ENCODE measurements at regions not wholly inside any gene's neighbourhood (a gene's known extent, or its start where the extent isn't known, plus 50 kb on each side); places are given as distances from the start of the nearest gene placed in this dataset.
A peak's percentile ranks its signal among the peaks of the same experiment; 100 is the strongest.

DNA sequence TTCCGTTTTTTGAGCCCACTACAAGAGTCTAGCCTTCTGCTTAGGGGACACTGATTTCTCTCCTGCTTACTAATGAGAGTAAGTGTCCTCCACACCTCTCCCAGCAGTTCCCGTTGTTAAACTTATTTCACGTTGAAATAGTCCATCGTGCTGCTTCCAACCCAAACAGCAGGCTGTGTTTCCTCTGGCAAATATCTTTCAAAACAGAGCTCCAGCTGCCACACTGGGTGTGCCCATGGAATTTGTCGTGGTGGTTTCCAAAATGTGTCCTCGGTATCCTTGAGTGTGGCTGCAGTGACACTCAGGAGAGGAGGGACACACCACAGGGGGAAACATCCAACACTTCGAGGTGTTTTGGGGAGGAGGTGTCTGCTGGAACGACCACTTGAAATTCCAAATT, 176.5 kb upstream of the RALGAPA2 start:
- no peak for DNase-seq (ENCODE audit: low read depth in 4 of 4, low spot score in 3 of 4)

- DNase-seq (ENCODE audit: low read depth in 4 of 4, low spot score in 3 of 4), result no peak
These were observed 175.8 kb upstream of the RALGAPA2 start for GRCh38 chr20:20888266-20888656.

DNA sequence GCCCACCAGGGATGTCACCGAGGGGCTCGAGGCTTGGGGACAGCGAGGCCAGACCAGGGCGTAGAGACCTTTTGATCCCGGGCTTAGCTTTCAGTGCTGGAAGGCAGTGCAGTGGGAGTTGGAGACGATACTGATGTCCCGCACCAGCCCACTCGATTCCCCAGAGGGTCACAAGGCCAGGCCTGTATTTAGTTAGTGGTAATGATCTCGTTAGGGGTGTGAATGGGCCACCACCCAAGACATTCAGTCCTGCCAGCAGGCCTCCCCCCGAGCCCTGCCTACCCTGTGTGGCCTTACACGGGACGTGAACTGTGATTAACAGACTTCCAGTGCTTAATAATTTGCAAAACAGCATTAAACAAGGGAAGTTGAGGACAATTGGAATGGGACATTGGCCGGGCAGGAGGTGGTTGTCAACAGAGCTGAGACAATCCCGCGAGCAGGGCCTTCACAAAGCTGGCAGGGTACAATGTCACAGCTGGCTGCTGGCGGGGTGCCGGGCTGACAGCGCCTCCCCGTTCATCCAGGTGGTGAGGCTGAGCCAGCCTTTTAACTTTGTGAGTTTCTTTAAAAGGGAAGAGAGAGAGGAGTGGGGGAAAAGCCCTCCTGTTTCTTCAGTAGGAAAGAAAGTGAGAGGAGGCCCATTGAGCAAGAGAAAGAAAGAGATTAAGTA, 175.3 kb upstream of the RALGAPA2 start:
- no peak for DNase-seq (ENCODE audit: low read depth in 4 of 4, low spot score in 3 of 4)

GRCh38 chr20:20881808-20882207, 169.4 kb upstream of the RALGAPA2 start:
- DNase-seq (ENCODE audit: low read depth in 4 of 4, low spot score in 3 of 4), result no peak

DNA sequence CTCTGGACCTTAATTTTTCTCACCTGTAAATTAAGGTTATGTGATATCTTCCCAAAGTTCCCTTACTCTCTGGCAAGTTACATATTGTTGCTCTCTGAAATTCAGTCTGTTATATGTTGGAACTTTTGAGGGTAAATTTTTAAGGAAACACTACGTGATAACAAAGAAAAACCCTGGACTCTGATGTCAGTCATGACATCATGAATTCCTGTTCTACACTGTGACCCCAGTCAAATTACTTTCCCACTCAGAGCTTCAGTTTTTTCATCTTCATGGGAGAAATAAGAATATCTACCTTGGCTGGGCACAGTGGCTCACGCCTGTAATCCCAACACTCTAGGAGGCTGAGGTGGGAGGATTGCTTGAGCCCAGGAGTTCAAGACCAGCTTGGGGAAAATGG, 164.6 kb upstream of the RALGAPA2 start:
- DNase-seq (ENCODE audit: low read depth in 4 of 4, low spot score in 3 of 4), result no peak

DNA sequence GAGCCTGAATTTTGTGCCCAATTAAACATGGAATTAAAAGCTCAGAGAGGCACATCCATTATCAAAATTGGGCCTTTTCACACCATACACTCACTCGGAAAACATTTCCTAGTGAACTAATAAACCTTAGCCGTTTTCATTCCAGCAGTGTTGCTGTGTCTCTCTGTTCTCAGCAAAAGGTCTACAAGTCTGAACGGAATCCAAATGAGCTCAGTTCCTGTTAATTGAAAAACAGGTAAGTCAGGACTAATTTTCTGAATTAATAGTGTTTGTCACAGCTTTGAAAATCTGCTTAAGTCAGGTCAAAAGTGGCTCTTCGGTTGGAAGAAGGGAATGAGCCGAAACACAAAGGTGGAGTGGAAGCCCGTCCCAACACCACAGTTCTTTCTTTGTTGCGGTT, 163.3 kb upstream of the RALGAPA2 start:
- DNase-seq (ENCODE audit: low read depth in 4 of 4, low spot score in 3 of 4), result no peak

DNA sequence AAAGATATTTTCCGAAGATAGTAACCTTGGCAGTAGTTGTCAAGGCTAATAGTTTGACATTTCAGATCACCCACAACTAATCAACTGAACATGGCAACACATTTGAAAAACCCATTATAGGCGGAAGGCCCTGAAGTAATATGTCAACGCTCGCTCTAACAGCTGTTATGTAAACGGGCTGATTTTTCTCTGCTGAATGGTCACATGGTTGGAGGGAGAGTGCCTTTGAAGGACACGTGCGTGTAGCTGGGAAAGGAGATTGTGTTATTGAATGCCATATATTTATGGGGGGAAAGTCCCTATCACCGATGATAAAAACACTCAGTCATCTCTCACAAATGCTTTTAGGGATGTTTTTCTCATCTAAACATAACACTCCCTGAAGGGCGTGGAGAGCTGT, 160.0 kb upstream of the RALGAPA2 start:
- no peak for DNase-seq (ENCODE audit: low read depth in 4 of 4, low spot score in 3 of 4)

DNA sequence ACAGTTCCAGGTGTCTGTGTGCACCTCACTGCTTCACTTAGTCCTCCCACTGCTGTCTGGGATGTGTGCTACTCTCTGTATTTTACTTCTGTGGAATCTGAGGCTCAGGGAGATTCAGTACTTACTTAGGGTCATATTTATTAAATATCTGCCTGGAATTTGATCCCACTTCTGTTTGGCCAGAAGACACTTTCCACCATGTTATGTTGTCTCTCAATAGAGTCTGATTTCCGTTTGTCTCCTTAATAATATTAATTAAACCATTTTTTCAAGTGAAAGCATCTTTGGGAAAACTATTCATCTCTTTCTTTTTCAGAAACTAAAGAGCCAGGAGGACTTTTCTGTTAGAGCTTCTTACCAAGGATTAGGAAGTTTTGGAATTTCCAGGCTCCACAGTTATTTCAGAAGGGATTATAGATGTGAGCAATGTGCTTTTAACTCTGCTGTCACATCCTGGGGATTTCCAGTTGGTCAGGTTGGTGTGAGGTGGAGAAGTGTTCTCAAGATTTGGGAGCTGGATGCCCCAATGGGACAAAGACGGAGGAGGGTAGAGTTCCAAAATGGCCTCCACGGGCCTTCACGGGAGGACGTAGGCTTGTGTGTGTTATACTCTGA, 156.8 kb upstream of the RALGAPA2 start:
- no peak for DNase-seq (ENCODE audit: low read depth in 4 of 4, low spot score in 3 of 4)

GRCh38 chr20:20864351-20865096, 152.1 kb upstream of the RALGAPA2 start:
- peak; percentile 15 to 33 (median 28) for DNase-seq (ENCODE audit: low read depth in 4 of 4, low spot score in 3 of 4)

DNA sequence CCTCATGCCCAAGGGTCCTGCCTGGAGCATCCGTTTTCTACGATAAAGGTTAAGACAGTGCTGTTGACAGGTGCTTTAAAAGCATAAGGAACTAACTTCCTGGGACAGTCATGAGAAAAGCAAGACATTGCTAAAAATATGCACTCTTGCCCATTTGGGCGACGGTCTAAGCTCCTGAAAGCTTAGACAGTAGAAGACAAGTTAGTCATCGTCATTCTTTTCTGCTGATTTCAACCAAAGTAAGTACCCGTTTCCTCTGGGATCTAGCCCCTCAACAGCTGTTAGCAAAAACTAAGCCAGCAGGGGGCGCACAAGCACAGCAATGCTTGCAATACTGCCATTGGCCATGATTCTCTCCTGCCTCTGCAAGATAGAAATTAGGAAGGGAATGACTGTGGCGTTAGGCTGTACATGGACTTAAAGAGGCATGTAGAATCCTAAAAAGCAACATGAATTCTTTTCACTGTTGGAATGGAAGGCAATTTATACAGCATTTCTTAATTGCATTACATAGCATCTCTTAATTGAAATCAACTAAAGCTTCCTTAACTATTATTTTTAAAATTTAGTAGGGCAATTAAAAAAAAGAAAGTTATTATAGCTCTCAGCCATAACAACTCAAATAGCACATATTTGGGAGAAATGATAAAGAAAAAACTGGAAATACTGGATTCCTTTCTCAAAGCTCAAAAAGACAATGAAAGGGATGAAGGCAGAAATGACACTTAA, 147.8 kb upstream of the RALGAPA2 start:
- DNase-seq (ENCODE audit: low read depth in 4 of 4, low spot score in 3 of 4), result peak; percentile 76 to 84 (median 76)

GRCh38 chr20:20859510-20859909, 147.1 kb upstream of the RALGAPA2 start:
- DNase-seq (ENCODE audit: low read depth in 4 of 4, low spot score in 3 of 4), result no peak

- DNase-seq (ENCODE audit: low read depth in 4 of 4, low spot score in 3 of 4), result no peak
These were observed 144.5 kb upstream of the RALGAPA2 start for GRCh38 chr20:20856956-20857355.

DNA sequence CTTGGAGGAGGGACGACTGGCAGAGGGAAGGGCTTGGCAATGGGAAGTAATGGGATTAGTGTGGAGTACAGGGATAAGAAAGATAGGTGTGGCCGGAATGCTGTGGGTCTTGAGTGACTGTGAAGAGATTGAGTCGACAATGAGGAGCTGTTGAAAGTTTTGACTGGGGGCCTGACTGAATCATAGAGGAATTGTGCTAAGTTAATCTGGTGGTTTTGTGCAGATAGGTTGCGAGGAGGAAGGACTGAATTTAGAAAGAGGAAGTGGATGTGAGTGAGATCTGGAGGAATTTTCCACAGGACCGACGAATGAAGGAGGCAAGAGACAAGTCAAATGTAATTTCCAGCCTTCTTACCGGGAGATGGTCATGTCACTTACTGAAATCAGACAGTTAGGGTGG, 143.9 kb upstream of the RALGAPA2 start:
- no peak for DNase-seq (ENCODE audit: low read depth in 4 of 4, low spot score in 3 of 4)

- DNase-seq (ENCODE audit: low read depth in 4 of 4, low spot score in 3 of 4), result no peak
These were observed 138.9 kb upstream of the RALGAPA2 start for GRCh38 chr20:20851385-20851784.

GRCh38 chr20:20850407-20850806, 138.0 kb upstream of the RALGAPA2 start:
- no peak for DNase-seq (ENCODE audit: low read depth in 4 of 4, low spot score in 3 of 4)

DNA sequence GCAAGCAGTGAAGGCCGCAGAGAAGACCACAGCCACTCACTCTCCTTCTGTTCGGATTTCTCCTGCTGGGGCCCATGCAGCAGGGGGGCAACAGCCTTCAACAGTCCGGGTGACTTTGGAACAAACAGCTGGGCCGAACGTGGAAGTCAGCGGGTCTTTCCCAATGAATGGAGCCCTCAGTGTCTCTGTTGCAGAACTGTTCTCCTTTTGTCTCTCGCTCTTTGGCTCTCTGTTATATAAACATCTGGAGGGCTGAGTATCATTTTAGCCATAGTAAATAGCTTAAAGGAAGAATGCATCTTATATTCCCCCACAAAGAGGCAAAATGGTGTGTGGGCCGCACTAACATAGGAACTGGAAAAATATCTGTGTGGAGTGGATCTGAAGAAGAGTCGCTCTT, 136.7 kb upstream of the RALGAPA2 start:
- DNase-seq (ENCODE audit: low read depth in 4 of 4, low spot score in 3 of 4), result no peak

- no peak for DNase-seq (ENCODE audit: low read depth in 4 of 4, low spot score in 3 of 4)
These were observed 135.4 kb upstream of the RALGAPA2 start for GRCh38 chr20:20847814-20848213.

- DNase-seq (ENCODE audit: low read depth in 4 of 4, low spot score in 3 of 4), result no peak
These were observed 131.5 kb upstream of the RALGAPA2 start for GRCh38 chr20:20843982-20844381.

DNA sequence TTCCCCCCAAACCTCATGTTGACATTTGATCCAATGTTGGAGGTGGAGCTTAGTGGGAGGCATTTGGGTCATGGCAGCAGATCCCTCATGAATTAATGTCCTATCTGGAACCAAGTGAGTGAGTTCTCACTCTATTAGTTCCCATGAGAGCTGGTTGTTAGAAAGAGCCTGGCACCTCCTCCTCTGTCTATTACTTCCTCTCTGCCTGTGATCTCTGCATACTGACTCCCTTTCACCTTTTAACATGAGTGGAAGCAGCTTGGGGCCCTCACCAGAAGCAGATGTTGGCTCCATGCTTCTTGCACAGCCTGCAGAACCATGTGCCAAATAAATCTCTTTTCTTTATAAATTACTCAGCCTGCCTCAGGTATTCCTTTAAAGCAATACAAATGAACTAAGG, 127.3 kb upstream of the RALGAPA2 start:
- no peak for DNase-seq (ENCODE audit: low read depth in 4 of 4, low spot score in 3 of 4)

DNA sequence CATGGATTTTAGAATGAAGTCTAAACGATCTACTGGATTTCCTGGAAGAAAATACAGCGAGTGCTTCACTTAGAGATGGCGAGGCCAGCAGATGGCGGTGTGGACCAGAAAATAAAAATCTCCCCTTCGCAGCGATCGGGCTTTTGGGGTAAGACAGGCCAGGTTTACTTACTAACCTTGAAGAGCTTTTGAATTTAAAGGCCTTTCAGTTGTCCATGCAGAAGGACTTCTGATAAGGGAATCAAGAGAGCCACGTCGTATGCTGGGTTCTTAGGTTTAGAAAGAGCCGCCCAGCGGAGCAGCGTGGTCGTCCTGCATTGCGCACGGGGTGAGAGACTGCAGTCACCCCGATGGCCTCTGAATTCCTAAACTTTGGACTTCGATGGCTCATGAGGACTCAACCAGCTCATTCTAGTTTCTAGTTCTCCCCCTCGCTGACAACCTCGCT, 125.2 kb upstream of the RALGAPA2 start:
- DNase-seq (ENCODE audit: low read depth in 4 of 4, low spot score in 3 of 4), result peak; percentile 30 to 48 (median 41)

GRCh38 chr20:20836836-20837235, 124.4 kb upstream of the RALGAPA2 start:
- no peak for DNase-seq (ENCODE audit: low read depth in 4 of 4, low spot score in 3 of 4)
